ENCODE measurements at regions not wholly inside any gene's neighbourhood (a gene's known extent, or its start where the extent isn't known, plus 50 kb on each side); places are given as distances from the start of the nearest gene placed in this dataset.

DNA sequence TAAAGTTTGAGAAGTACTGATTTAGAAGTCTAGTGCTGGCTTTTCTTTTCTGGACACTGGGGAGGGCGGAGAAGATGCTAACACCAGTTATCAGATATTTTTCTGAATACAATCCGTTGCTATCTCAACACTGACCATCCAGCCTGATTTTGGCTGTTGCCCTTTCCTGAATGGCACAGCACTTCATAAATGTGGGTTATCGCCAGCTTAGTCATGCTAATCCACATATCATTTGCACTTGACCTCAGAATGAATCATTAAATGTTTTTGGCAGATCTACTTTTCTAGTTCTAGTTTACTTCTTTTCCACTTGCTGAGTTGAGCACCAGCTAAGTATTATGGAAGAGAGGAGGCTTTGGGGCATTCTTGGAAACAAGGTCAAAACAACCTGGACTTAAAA, 60.8 kb upstream of the ESX1 start:
- Histone ChIP-seq H2BK15ac (ENCODE audit: low read depth, low read length) (no peak overlapping the region), H3K9me1 (ENCODE audit: insufficient read depth, low read length) (no peaks in the 10 kb centered on the region; the same call in 1 of the 2 replicates), H3K23ac (ENCODE audit: low read depth, low read length) (no peak overlapping the region), H4K5ac (ENCODE audit: low read depth, low read length) (no peak overlapping the region), H3K36me3 (ENCODE audit: control insufficient read depth, insufficient read depth, low read length) (no peaks in the 10 kb centered on the region), H3K4me1 (ENCODE audit: control insufficient read depth, insufficient read depth, low read length) (peaks cover 2% of the 10 kb centered on the region; the same call in 1 of the 2 replicates), H3K4ac (ENCODE audit: low read depth, low read length) (no peak overlapping the region), H4K20me1 (ENCODE audit: insufficient read depth, low read length) (no peaks in the 10 kb centered on the region), H2AK5ac (ENCODE audit: low read depth, low read length) (no peak overlapping the region), H3K14ac (replicated peaks; ENCODE audit: low read depth, low read length) (no peak overlapping the region), H2AK9ac (replicated peaks; ENCODE audit: low read depth, low read length, poor library complexity) (no peak overlapping the region), H3K27me3 (ENCODE audit: control insufficient read depth, insufficient read depth, low read length) (peaks cover 3% of the 10 kb centered on the region), H4K91ac (ENCODE audit: insufficient read depth, low read depth, low read length) (no peak overlapping the region), H3K4me3 (ENCODE audit: insufficient read depth, low read depth, low read length) (no peak overlapping the region), H4K8ac (ENCODE audit: low read depth in 2 of 2, low read length in 2 of 2) (no peak overlapping the region), H3K56ac (ENCODE audit: extremely low read depth, insufficient read depth, low read length) (no peak overlapping the region), H2AFZ (replicated peaks; ENCODE audit: low read length, poor library complexity) (no peak overlapping the region), H3K18ac (ENCODE audit: low read depth, low read length) (no peak overlapping the region), H3K79me1 (ENCODE audit: low read depth in 1 of 2, low read length in 2 of 2) (no peaks in the 10 kb centered on the region), H3K27ac (ENCODE audit: insufficient read depth, low read length) (no peak overlapping the region), H3K9ac (ENCODE audit: low read depth, low read length) (no peak overlapping the region), H2BK120ac (ENCODE audit: low read depth, low read length) (no peak overlapping the region), H2BK5ac (ENCODE audit: low read depth, low read length, poor library complexity, severe bottlenecking) (no peak overlapping the region), H3K9me3 (ENCODE audit: control insufficient read depth, insufficient read depth, low read length) (no peaks in the 10 kb centered on the region), H3K4me2 (ENCODE audit: low read depth, low read length) (no peak overlapping the region), H2BK20ac (ENCODE audit: low read depth, low read length) (no peak overlapping the region)
- in situ Hi-C loops (cut with MboI; ENCODE audit: low sequenced_read_pairs), result no loop called here
- ATAC-seq (ENCODE audit: low read depth) (peak; percentile 74), DNase-seq (peak; percentile 69)
- POLR2A ChIA-PET (ENCODE audit: unreplicated experiment), result no interaction called here
- dilution Hi-C loops (cut with HindIII; ENCODE audit: low sequenced_read_pairs, unreplicated experiment), result no loop called here
- intact Hi-C loops (cut with micrococcal nuclease), result no loop called here
- 20% methylated on average over 1 of the region's 3 CpGs; no CpG with 5 or more reads in 1 of the 2 experiments for WGBS, 2 experiments (ENCODE audit: extremely low coverage in 2 of 2, insufficient read length in 1 of 2)
- no TSS peak for BruUV-seq (replicated peaks)
- CTCF ChIA-PET, result interaction anchor here (0.6 kb wide), 1 partner anchor 11 kb away, joined by 4 read pairs; no protein-coding TSS in a partner anchor
- TF ChIP-seq BHLHE40 (IDR thresholded peaks at IDR 0.05; ENCODE audit: low read depth, low read length) (0 out of 2 replicates have a peak, but pooled peaks have one; percentile 14), FOS (IDR thresholded peaks at IDR 0.05; ENCODE audit: low read depth, low read length) (peak; percentile 50; the same call in 1 of the 2 replicates), NFE2L2 (IDR thresholded peaks at IDR 0.05; ENCODE audit: low read depth, low read length) (no peak), MAFK (IDR thresholded peaks at IDR 0.05; ENCODE audit: low read depth, low read length) (no peak)
- TF ChIP-seq, protein P1, sequence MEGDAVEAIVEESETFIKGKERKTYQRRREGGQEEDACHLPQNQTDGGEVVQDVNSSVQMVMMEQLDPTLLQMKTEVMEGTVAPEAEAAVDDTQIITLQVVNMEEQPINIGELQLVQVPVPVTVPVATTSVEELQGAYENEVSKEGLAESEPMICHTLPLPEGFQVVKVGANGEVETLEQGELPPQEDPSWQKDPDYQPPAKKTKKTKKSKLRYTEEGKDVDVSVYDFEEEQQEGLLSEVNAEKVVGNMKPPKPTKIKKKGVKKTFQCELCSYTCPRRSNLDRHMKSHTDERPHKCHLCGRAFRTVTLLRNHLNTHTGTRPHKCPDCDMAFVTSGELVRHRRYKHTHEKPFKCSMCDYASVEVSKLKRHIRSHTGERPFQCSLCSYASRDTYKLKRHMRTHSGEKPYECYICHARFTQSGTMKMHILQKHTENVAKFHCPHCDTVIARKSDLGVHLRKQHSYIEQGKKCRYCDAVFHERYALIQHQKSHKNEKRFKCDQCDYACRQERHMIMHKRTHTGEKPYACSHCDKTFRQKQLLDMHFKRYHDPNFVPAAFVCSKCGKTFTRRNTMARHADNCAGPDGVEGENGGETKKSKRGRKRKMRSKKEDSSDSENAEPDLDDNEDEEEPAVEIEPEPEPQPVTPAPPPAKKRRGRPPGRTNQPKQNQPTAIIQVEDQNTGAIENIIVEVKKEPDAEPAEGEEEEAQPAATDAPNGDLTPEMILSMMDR (conservative IDR thresholded peaks at IDR 0.05; ENCODE audit: low read depth, low read length), result no peak

All from IMR-90 (cell line).